ENCODE measurements at regions not wholly inside any gene's neighbourhood (a gene's known extent, or its start where the extent isn't known, plus 50 kb on each side); places are given as distances from the start of the nearest gene placed in this dataset.

- TF ChIP-seq CEBPB (IDR thresholded peaks at IDR 0.05) (no peak), TEAD4 (IDR thresholded peaks at IDR 0.05) (no peak), FOXM1 (IDR thresholded peaks at IDR 0.05; ENCODE audit: borderline replicate concordance, low read depth) (no peak), TAF1 (IDR thresholded peaks at IDR 0.05; ENCODE audit: low read depth) (no peak), YY1 (IDR thresholded peaks at IDR 0.05; ENCODE audit: low read depth) (no peak), EP300 (IDR thresholded peaks at IDR 0.05; ENCODE audit: borderline replicate concordance) (no peak), TCF12 (IDR thresholded peaks at IDR 0.05; ENCODE audit: low read depth) (no peak)
- TF ChIP-seq, protein P1, sequence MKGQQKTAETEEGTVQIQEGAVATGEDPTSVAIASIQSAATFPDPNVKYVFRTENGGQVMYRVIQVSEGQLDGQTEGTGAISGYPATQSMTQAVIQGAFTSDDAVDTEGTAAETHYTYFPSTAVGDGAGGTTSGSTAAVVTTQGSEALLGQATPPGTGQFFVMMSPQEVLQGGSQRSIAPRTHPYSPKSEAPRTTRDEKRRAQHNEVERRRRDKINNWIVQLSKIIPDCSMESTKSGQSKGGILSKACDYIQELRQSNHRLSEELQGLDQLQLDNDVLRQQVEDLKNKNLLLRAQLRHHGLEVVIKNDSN (IDR thresholded peaks at IDR 0.05): no peak
- TF ChIP-seq, protein P2, sequence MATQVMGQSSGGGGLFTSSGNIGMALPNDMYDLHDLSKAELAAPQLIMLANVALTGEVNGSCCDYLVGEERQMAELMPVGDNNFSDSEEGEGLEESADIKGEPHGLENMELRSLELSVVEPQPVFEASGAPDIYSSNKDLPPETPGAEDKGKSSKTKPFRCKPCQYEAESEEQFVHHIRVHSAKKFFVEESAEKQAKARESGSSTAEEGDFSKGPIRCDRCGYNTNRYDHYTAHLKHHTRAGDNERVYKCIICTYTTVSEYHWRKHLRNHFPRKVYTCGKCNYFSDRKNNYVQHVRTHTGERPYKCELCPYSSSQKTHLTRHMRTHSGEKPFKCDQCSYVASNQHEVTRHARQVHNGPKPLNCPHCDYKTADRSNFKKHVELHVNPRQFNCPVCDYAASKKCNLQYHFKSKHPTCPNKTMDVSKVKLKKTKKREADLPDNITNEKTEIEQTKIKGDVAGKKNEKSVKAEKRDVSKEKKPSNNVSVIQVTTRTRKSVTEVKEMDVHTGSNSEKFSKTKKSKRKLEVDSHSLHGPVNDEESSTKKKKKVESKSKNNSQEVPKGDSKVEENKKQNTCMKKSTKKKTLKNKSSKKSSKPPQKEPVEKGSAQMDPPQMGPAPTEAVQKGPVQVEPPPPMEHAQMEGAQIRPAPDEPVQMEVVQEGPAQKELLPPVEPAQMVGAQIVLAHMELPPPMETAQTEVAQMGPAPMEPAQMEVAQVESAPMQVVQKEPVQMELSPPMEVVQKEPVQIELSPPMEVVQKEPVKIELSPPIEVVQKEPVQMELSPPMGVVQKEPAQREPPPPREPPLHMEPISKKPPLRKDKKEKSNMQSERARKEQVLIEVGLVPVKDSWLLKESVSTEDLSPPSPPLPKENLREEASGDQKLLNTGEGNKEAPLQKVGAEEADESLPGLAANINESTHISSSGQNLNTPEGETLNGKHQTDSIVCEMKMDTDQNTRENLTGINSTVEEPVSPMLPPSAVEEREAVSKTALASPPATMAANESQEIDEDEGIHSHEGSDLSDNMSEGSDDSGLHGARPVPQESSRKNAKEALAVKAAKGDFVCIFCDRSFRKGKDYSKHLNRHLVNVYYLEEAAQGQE (IDR thresholded peaks at IDR 0.05; ENCODE audit: low read depth): no peak
- TF ChIP-seq, protein P3, sequence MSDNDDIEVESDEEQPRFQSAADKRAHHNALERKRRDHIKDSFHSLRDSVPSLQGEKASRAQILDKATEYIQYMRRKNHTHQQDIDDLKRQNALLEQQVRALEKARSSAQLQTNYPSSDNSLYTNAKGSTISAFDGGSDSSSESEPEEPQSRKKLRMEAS (IDR thresholded peaks at IDR 0.05): no peak
These were observed 102.9 kb upstream of the FSTL4 start for GRCh38 chr5:133715216-133715615.

DNA sequence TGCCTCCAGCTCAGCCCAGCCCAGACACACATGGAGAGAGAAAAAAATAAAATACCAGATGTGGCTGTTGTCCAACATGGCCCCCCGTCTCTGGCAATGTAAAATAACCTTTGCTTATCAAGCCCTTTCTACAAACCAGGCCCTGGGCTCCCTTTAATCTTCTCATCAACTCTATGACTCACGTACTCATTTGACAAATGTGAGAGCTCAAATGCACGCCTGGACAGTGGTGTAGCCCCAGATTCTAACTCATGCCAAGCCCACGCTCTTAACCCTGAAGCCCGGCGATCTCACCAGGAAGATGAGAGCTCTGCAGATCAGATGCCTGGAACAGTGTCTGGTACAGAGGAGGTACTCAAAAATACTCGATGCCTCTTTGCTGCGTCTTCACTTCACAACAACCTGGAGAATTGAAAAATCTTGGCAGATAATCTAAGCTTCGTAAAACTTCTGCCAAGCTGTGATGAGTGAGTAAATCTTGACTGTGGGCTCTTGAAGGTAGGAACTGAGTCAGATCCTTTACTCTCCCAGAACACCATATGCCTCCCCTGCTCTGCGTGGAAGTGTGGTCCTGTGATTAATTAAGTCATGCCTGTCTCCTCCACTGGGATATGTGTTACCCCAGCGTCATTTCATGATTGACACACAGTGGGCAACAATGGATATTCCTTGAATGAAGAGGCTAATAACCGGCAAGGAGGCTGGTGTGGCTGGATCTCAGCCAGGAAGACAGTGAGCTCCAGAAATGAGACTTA is 102.0 kb upstream of the FSTL4 start:
- TF ChIP-seq TEAD4 (IDR thresholded peaks at IDR 0.05) (no peak), CEBPB (IDR thresholded peaks at IDR 0.05) (no peak), NFIC (IDR thresholded peaks at IDR 0.05) (no peak), CREB1 (IDR thresholded peaks at IDR 0.05; ENCODE audit: low read depth) (no peak), TAF1 (IDR thresholded peaks at IDR 0.05; ENCODE audit: low read depth) (no peak)
- TF ChIP-seq, protein P2 (IDR thresholded peaks at IDR 0.05; ENCODE audit: low read depth): no peak
- TF ChIP-seq, protein P1 (IDR thresholded peaks at IDR 0.05): no peak

DNA sequence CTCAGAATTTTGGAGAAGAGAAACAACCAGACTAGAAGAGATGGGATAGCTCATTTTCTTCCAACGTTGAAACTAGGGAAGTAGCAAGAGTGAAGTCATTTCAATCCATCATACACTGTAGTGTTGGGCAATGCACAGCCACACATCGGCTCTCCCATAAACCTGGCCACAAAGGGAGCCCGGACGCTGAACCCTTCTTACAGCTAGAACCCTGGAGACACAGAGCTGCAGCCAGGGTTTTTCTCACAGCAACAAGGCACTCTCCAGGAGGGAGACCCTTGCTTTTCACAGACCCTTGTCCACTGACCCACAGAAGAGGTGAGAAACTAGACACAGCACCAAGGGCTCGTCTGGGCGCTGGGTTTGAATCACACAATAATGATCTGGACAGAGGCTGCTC is 101.4 kb upstream of the FSTL4 start:
- TF ChIP-seq CEBPB (IDR thresholded peaks at IDR 0.05) (no peak), ZBTB7A (IDR thresholded peaks at IDR 0.05; ENCODE audit: low read depth) (no peak), TCF12 (IDR thresholded peaks at IDR 0.05; ENCODE audit: low read depth) (no peak), EP300 (IDR thresholded peaks at IDR 0.05; ENCODE audit: borderline replicate concordance) (no peak), YY1 (IDR thresholded peaks at IDR 0.05; ENCODE audit: low read depth) (no peak), FOXM1 (IDR thresholded peaks at IDR 0.05; ENCODE audit: borderline replicate concordance, low read depth) (no peak), RAD21 (IDR thresholded peaks at IDR 0.05; ENCODE audit: low read depth) (no peak), CREB1 (IDR thresholded peaks at IDR 0.05; ENCODE audit: low read depth) (no peak), EGR1 (IDR thresholded peaks at IDR 0.05) (no peak), TEAD4 (IDR thresholded peaks at IDR 0.05) (no peak), TAF1 (IDR thresholded peaks at IDR 0.05; ENCODE audit: low read depth) (no peak), NFIC (IDR thresholded peaks at IDR 0.05) (no peak)
- TF ChIP-seq, protein P3 (IDR thresholded peaks at IDR 0.05): no peak
- TF ChIP-seq, protein P1 (IDR thresholded peaks at IDR 0.05): no peak
- TF ChIP-seq, protein P2 (IDR thresholded peaks at IDR 0.05; ENCODE audit: low read depth): no peak

DNA sequence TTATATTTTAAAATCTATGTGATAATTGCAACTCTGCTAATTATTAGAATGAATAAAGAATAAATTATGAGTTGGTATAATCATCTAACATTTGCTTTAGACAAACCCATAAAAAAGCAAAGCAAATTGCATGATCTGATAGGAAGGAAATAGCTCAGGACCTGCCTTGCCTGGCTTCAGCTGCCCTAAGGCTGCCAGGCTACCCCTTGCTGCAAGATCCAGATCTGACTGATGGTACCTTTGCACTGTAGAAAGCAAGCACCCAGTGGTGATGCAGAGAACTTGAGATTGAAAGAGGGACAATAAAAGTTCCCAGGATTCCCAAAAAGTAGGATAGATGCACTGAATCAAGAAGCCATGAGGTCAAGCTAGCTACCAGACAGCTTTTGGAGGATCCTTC is 100.9 kb upstream of the FSTL4 start:
- TF ChIP-seq TAF1 (IDR thresholded peaks at IDR 0.05; ENCODE audit: low read depth): no peak
- TF ChIP-seq CEBPB (IDR thresholded peaks at IDR 0.05): no peak
- TF ChIP-seq EGR1 (IDR thresholded peaks at IDR 0.05): no peak
- no peak for TF ChIP-seq RAD21 (IDR thresholded peaks at IDR 0.05; ENCODE audit: low read depth)
- no peak for TF ChIP-seq TCF12 (IDR thresholded peaks at IDR 0.05; ENCODE audit: low read depth)
- TF ChIP-seq, protein P3 (IDR thresholded peaks at IDR 0.05): no peak
- TF ChIP-seq, protein P2 (IDR thresholded peaks at IDR 0.05; ENCODE audit: low read depth): no peak
- TF ChIP-seq EP300 (IDR thresholded peaks at IDR 0.05; ENCODE audit: borderline replicate concordance): no peak
- TF ChIP-seq NFIC (IDR thresholded peaks at IDR 0.05): no peak
- TF ChIP-seq, protein P1 (IDR thresholded peaks at IDR 0.05): no peak
- TF ChIP-seq YY1 (IDR thresholded peaks at IDR 0.05; ENCODE audit: low read depth): no peak
- TF ChIP-seq ZBTB7A (IDR thresholded peaks at IDR 0.05; ENCODE audit: low read depth): no peak
- no peak for TF ChIP-seq CREB1 (IDR thresholded peaks at IDR 0.05; ENCODE audit: low read depth)
- TF ChIP-seq TEAD4 (IDR thresholded peaks at IDR 0.05): no peak
- TF ChIP-seq FOXM1 (IDR thresholded peaks at IDR 0.05; ENCODE audit: borderline replicate concordance, low read depth): no peak
